Endothelial cell of umbilical vein (primary cell): ENCODE measurements at regions not wholly inside any gene's neighbourhood (a gene's known extent, or its start where the extent isn't known, plus 50 kb on each side); places are given as distances from the start of the nearest gene placed in this dataset.

Experiments
- BruUV-seq: library from RNA; stranded (reverse); fragments of 400-500 nt; replicated peaks from 2 replicates; lab custom pipeline; 2021; lab: Mats Ljungman, UMichigan
- CTCF ChIA-PET: fragments of 300-600, 350-600 bp; sonication (Branson Sonifier 250); formaldehyde crosslinking; loops from one replicate; lab custom pipeline; 2021; ENCODE audit warnings: antibody characterized with exemption, inconsistent platforms; lab: Charles Lee
- POLR2A ChIA-PET: fragments of 300-600, 350-600 bp; sonication (Branson Sonifier 250); formaldehyde crosslinking; loops from one replicate; lab custom pipeline; 2021; ENCODE audit warnings: antibody characterized with exemption, inconsistent platforms; lab: Charles Lee
- DNase-seq: peaks from one replicate; pipeline ENCODE4 v3.0.0-alpha.2; 2011; ENCODE audit warnings: low read depth, low spot score
- FAIRE-seq: peaks from 2 replicates; lab custom pipeline; 2011; peaks lifted over from hg19 to GRCh38; lab: Jason Lieb, UNC
- H2AFZ ChIP-seq: 2 replicates; pipeline ENCODE4 v1.6.0; 2012; ENCODE audit warnings: low read depth, low read length, control low read depth, inconsistent platforms
- H3K27ac ChIP-seq: 2 replicates; pipeline ENCODE4 v1.5.1; 2011; ENCODE audit warnings: low read depth, mild to moderate bottlenecking, control low read depth, low read length, moderate library complexity; ENCODE audit not compliant: insufficient read depth
- H3K27me3 ChIP-seq, 2 experiments: 2 replicates each; pipeline versions ENCODE4 v1.6.0 to v1.6.1; 2011; ENCODE audit warnings: low read length in 2 of 2, mixed read lengths in 1 of 2; ENCODE audit not compliant: control insufficient read depth in 2 of 2, insufficient read depth in 2 of 2
- H3K36me3 ChIP-seq, 2 experiments: 2 replicates in 1 of 2; 3 replicates in 1 of 2; pipeline ENCODE4 v1.5.1; 2011; ENCODE audit warnings: low read length in 2 of 2, mild to moderate bottlenecking in 1 of 2, moderate library complexity in 1 of 2; ENCODE audit not compliant: control insufficient read depth in 2 of 2, insufficient read depth in 2 of 2; ENCODE audit errors: extremely low read depth in 1 of 2
- H3K4me1 ChIP-seq: 3 replicates; pipeline ENCODE4 v1.5.1; 2011; ENCODE audit warnings: mild to moderate bottlenecking, low read length; ENCODE audit not compliant: control insufficient read depth, insufficient read depth; ENCODE audit errors: extremely low read depth
- H3K4me2 ChIP-seq: 2 replicates; pipeline ENCODE4 v1.6.1; 2011; ENCODE audit warnings: low read length, control low read depth, mixed read lengths; ENCODE audit not compliant: insufficient read depth
- H3K4me3 ChIP-seq, 3 experiments: fragments of 200-600 bp in 1 of 3; sonication (generic), shearing (Covaris generic) in 1 of 3; replicated peaks in 1 of 3; 2 replicates each; pipeline ENCODE4 v1.5.1; 2011 to 2016; ENCODE audit warnings: control low read depth in 3 of 3, low read length in 3 of 3, mild to moderate bottlenecking in 2 of 3, inconsistent platforms in 1 of 3, low read depth in 1 of 3, moderate library complexity in 1 of 3; ENCODE audit not compliant: insufficient read depth in 1 of 3
- H3K79me2 ChIP-seq: 2 replicates; pipeline ENCODE4 v1.6.0; 2012; ENCODE audit warnings: low read length, inconsistent platforms; ENCODE audit not compliant: control insufficient read depth, insufficient read depth
- H3K9ac ChIP-seq: replicated peaks from 2 replicates; pipeline ENCODE3; 2011; ENCODE audit warnings: low read length, control low read depth; ENCODE audit not compliant: insufficient read depth; ENCODE audit errors: extremely low read depth
- H3K9me1 ChIP-seq: replicated peaks from 3 replicates; pipeline ENCODE4 v1.6.0; 2011; ENCODE audit warnings: mild to moderate bottlenecking, low read length; ENCODE audit not compliant: control insufficient read depth, insufficient read depth; ENCODE audit errors: extremely low read depth
- H3K9me3 ChIP-seq: replicated peaks from 2 replicates; pipeline ENCODE4 v1.5.1; 2012; ENCODE audit warnings: low read length, inconsistent platforms; ENCODE audit not compliant: control insufficient read depth, insufficient read depth
- H4K20me1 ChIP-seq: replicated peaks from 2 replicates; pipeline ENCODE3; 2011; ENCODE audit warnings: mild to moderate bottlenecking, low read length; ENCODE audit not compliant: control insufficient read depth, insufficient read depth; ENCODE audit errors: extremely low read depth
- EZH2 ChIP-seq: IDR thresholded peaks from 2 replicates; pipeline ENCODE4 v1.6.1; 2012; ENCODE audit warnings: borderline replicate concordance, low read depth, mild to moderate bottlenecking, moderate library complexity, low read length, inconsistent platforms; ENCODE audit not compliant: severe bottlenecking
- FOS ChIP-seq: IDR thresholded peaks from 2 replicates; pipeline ENCODE4 v1.6.1; 2011; ENCODE audit warnings: mild to moderate bottlenecking, low read length, moderate library complexity, borderline replicate concordance; ENCODE audit not compliant: insufficient read depth
- GATA2 ChIP-seq: IDR thresholded peaks from 2 replicates; pipeline ENCODE4 v1.7.0; 2011; ENCODE audit warnings: low read depth, mild to moderate bottlenecking, moderate library complexity, mixed read lengths, low read length; ENCODE audit not compliant: insufficient read length, insufficient read depth
- JUN ChIP-seq: IDR thresholded peaks from 2 replicates; pipeline ENCODE4 v1.6.1; 2011; ENCODE audit warnings: borderline replicate concordance, low read depth; ENCODE audit not compliant: insufficient read length, insufficient read depth
- MYC ChIP-seq: IDR thresholded peaks from one replicate; pipeline ENCODE4 v1.6.1; 2011; ENCODE audit warnings: mild to moderate bottlenecking, low read depth, low read length
- POLR2A ChIP-seq: IDR thresholded peaks from 2 replicates; pipeline ENCODE4 v1.6.1; 2012; ENCODE audit warnings: low read depth, mild to moderate bottlenecking, control low read depth, low read length
- POLR2AphosphoS5 ChIP-seq: IDR thresholded peaks from 2 replicates; pipeline ENCODE4 v1.6.1; 2012; ENCODE audit warnings: low read depth, mild to moderate bottlenecking, control low read depth, low read length, moderate library complexity; ENCODE audit not compliant: insufficient read depth
- dilution Hi-C: fragments of 300-500 bp; cut with MboI; formaldehyde crosslinking; loops from one replicate; pipeline ENCODE4 v1.15.0; 2019; ENCODE audit warnings: low sequenced_read_pairs; ENCODE audit not compliant: extremely low pct_ligation_motif_present
- intact Hi-C: fragments of 100-400 bp; cut with micrococcal nuclease; formaldehyde crosslinking; loops from one replicate; pipeline ENCODE4 v1.10.0; 2022
- TF ChIP-seq, protein P1 (sequence below): IDR thresholded peaks from 2 replicates; pipeline ENCODE4 v1.6.1; 2011; ENCODE audit not compliant: insufficient read depth, insufficient read length
- TF ChIP-seq, protein P2 (sequence below), 2 donors: IDR thresholded peaks; 1 replicate in 1 of 2; 2 replicates in 1 of 2; pipeline ENCODE4 v1.5.1; 2011; ENCODE audit warnings: low read length in 2 of 2, mild to moderate bottlenecking in 2 of 2, moderate library complexity in 2 of 2, control low read depth in 1 of 2, inconsistent platforms in 1 of 2, low read depth in 1 of 2; ENCODE audit not compliant: insufficient read depth in 1 of 2; ENCODE audit errors: extremely low read depth in 1 of 2

DNA sequence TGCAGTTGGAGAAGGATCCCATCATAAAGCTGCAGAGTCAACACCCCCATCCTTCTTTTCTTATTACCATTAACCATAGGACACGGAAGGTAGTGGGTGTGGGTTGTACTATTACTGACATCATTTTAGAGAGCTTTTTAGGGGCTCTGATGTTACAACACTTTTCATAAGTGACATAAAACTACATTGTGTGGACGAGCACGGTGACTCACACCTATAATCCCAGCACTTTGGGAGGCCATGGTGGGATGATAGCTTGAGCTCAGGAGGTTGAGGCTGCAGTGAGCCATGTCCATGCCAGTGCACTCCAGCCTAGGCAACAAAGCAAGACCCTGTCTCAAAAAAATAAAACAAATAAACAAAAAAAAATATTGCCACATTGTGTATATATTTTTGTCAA, 167.1 kb downstream of the DUSP6 start:
- BruUV-seq, result no TSS peak
- Histone ChIP-seq H3K4me1 (peaks cover 14% of the 10 kb centered on the region), H3K9me1 (no peaks in the 10 kb centered on the region), H4K20me1 (no peaks in the 10 kb centered on the region), H3K9me3 (no peaks in the 10 kb centered on the region), H3K79me2 (no peaks in the 10 kb centered on the region), H3K27me3 (no peaks in the 10 kb centered on the region), H2AFZ (no peak overlapping the region), H3K4me3 (no peak overlapping the region), H3K27ac (no peak overlapping the region), H3K9ac (no peak overlapping the region), H3K4me2 (no peak overlapping the region), H3K36me3 (no peaks in the 10 kb centered on the region)
- TF ChIP-seq MYC, result no peak
- no peak for TF ChIP-seq FOS
- TF ChIP-seq JUN, result no peak
- no peak for TF ChIP-seq GATA2
- no peak for TF ChIP-seq POLR2A
- no peak for TF ChIP-seq POLR2AphosphoS5
- TF ChIP-seq EZH2, result no peak
- TF ChIP-seq, protein P1, sequence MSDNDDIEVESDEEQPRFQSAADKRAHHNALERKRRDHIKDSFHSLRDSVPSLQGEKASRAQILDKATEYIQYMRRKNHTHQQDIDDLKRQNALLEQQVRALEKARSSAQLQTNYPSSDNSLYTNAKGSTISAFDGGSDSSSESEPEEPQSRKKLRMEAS, result no peak
- TF ChIP-seq, protein P2, sequence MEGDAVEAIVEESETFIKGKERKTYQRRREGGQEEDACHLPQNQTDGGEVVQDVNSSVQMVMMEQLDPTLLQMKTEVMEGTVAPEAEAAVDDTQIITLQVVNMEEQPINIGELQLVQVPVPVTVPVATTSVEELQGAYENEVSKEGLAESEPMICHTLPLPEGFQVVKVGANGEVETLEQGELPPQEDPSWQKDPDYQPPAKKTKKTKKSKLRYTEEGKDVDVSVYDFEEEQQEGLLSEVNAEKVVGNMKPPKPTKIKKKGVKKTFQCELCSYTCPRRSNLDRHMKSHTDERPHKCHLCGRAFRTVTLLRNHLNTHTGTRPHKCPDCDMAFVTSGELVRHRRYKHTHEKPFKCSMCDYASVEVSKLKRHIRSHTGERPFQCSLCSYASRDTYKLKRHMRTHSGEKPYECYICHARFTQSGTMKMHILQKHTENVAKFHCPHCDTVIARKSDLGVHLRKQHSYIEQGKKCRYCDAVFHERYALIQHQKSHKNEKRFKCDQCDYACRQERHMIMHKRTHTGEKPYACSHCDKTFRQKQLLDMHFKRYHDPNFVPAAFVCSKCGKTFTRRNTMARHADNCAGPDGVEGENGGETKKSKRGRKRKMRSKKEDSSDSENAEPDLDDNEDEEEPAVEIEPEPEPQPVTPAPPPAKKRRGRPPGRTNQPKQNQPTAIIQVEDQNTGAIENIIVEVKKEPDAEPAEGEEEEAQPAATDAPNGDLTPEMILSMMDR (IDR thresholded peaks at IDR 0.05; ENCODE audit: extremely low read depth in 1 of 2, insufficient read depth in 1 of 2, low read depth in 1 of 2, low read length in 2 of 2), result no peak
- CTCF ChIA-PET, result no interaction called here
- FAIRE-seq (no peak), DNase-seq (no peak)
- dilution Hi-C loops, result no loop called here
- POLR2A ChIA-PET, result no interaction called here
- intact Hi-C loops, result no loop called here
